ENCODE measurements at regions not wholly inside any gene's neighbourhood (a gene's known extent, or its start where the extent isn't known, plus 50 kb on each side); places are given as distances from the start of the nearest gene placed in this dataset.

DNA sequence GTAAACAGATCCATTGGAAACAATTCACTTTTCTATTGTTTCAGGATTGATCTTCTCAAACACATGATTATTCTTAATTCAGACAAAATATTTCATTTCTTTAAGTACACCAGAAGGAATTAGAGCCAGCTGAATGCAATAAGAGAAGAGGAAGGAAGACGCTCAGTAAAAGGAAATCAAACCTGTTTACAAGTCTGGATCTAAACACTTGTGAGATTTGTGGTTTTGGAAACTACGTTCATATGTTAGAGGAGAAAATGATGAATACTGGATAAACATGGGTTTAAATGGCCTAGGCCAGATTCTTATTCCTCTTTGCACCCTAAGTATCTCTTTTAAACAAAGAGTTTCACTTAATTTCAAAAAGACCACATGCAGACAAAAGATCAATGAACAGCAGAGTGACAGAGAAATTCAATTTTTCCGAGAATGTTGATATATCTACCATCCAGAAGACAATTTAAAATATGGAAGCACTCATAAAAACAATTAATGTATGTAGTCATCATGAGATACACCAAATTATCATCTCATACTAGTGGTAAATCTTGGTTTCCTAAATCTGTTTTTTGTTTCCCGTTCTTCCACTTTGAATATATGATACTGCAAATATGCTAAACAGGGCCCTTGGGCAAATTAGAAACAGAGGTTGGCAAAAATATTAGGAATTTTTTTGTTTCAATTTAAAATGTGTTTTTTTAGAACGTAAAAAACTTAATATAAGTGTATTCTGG is 703.5 kb upstream of the CITED2 start:
- peak in 1 of 2 donors; percentile 44 for DNase-seq (ENCODE audit: low read depth in 2 of 2)

GRCh38 chr6:140076105-140076504 is 701.7 kb upstream of the CITED2 start:
- no peak for DNase-seq (ENCODE audit: low read depth in 2 of 2)

DNA sequence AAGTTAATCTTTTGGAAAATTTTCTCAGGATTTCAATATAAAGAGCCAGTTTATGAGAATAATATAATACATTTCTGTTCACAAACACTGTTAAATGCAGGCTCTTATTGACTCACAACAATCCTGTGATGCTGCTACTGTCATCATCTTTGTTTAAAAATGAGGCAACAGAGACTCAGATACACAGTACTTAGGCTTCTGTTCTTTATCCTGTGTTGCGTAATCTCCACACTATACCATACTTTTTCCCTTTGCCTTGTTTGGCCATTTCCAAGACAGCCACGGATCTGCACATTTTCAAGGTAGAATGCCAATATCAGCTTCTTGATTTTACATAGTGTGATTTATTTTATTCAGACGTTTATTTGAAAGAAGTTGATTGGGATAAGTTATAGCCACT is 699.0 kb upstream of the CITED2 start:
- DNase-seq (ENCODE audit: low read depth in 2 of 2): peak in 1 of 2 donors; percentile 25

DNA sequence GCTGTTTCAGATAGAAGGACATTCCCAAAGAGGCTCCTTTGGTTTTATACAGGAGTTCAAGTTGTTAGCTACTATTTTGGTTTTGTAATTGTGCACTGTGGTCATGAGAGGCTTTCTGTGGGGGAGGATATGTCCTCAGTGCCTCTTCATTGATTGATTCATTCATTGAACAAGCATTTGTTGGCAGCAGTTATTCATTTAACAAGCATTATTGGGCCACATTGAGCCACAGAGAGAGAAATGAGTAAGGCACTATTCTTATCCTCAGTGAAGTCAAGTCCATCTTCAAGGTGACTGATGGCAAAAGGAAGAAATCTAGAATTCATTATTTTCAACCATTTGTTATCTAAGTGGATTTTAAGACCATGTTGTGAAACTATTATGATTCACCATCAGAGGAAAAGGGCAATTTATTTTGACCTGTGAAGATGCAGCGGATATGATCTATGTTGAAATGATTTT is 697.2 kb upstream of the CITED2 start:
- peak in 1 of 2 donors; percentile 88 for DNase-seq (ENCODE audit: low read depth in 2 of 2)

DNA sequence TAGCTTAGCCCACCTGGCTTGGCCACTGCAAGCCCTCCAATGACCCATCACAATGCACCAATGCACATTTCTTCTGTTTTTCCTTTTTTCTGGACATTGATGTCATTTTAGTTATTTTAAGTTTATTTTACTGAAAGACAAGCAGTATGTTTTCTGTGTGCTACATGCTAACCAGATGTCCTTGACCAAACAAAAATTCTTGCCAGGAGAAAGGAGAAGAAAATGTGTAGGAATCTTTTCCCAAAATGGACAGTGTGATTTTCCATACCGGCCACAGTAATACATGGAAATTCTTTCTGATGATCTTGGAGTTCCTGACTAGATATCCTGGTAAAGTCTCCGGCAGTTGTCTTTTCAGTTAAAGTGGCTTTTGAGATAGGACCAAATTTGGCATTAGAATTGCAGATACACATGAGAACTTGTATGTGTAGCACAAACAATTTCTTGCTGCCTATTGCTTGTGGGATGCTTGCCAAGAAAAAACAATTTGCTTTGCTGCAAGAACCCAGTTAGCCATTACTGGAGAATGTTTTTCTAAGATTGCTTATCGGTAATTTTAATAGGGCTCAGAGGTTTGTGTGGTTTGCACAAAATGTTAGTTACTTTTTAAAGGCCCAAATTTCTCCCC is 696.5 kb upstream of the CITED2 start:
- peak in 1 of 2 donors; percentile 73 for DNase-seq (ENCODE audit: low read depth in 2 of 2)

- no peak for DNase-seq (ENCODE audit: low read depth in 2 of 2)
Observed at GRCh38 chr6:140069576-140069975, 695.1 kb upstream of the CITED2 start.

DNA sequence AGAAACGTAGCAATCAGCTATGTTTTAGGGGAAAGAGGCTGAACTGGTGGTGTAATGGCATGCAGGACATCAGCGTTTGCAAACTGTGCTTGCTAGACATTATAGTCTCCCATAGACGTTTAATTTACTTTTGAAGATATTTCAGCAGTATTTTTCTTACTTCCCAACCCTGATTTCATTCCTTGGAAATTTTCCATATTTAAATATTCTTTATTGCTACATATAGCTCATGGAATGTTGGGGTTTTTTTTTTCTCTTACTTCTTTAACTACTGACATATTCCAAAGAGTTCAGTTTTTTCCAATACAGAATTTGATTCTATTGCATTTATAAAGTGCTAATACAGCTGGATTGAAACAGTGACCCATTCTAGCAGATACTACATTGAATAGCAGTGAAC is 694.4 kb upstream of the CITED2 start:
- DNase-seq (ENCODE audit: low read depth in 2 of 2): no peak

- no peak for DNase-seq (ENCODE audit: low read depth in 2 of 2)
Observed at GRCh38 chr6:140064366-140064765, 689.9 kb upstream of the CITED2 start.

DNA sequence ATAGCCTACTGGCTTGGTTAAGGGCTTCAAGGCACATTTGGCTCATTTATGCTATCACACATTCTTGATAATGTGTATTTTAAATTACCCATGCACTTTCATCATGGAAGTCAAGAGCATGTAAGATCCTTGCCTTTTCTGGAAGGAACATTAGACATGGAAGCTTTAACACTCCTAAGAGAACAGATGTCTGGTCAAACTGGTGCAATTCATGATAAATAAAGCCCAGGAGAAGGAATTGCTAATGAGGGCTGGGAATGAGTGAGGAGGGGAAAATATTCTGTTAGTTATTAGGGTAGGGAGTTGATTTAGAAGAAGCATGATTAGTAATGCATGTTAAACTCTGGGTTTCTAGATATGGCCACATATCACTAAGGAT is 688.6 kb upstream of the CITED2 start:
- no peak for DNase-seq (ENCODE audit: low read depth in 2 of 2)

GRCh38 chr6:140062043-140063020 is 687.9 kb upstream of the CITED2 start:
- peak in 1 of 2 donors; percentile 83 for DNase-seq (ENCODE audit: low read depth in 2 of 2)

DNA sequence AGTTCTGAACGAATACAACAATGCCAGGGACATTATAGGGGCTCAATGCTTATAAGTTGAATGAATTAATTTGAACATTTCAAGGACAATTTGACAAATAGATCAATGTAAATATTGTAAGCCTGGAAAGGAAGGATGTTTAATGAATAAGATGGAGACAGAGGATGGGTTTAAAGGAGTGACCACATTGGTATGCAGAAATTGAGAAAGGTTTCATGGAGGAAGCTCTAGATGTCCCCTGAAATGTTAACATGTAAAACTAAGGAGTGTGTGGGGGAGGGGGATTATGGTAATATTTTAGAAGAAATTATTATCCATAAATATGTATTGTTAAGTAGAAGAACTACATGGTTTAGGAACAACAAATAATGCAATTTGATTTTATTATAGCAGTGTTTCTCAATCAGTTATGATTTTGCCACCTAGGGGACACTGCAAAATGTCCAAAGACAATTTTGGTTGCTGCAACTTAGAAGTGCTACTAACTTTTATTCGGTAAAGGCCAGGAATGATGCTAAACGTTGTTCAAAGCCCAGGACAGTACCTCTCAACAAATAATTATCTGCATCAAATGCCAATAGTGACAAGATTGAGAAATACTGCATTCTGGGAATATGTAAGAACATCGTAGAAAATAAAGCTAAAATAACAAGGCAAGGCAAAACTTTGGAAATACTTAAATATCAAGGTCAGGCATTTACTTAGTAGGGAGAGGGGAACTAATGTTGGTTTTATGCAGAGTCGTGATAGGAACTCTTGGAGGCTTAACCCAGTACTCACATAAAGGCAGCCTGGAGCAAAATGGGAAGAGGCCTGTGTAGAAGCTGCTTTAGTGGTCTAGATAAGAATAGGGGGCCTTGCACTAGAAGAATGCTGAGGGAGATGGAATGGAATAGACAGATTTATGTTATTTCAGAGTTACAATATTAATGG is 686.9 kb upstream of the CITED2 start:
- DNase-seq (ENCODE audit: low read depth in 2 of 2): no peak

DNA sequence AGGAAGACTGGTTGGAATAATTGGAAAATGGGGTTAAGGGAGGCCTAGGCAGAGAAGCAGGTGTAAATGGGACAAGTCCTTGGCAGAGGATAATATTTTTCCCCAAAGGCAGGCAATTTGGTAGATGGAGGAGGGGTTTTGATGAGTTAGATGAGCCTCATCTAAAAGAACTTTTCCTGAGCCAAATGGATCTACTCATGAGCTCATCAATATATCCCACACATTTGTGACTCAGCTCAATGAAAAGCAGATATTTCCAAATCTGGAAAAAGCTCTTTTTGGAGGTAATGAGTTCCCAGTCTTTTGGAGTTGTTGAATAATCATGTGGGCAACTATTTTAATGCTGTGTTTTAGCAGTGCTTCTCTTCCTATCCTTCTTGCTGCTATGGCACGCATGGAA is 685.5 kb upstream of the CITED2 start:
- DNase-seq (ENCODE audit: low read depth in 2 of 2): no peak

DNA sequence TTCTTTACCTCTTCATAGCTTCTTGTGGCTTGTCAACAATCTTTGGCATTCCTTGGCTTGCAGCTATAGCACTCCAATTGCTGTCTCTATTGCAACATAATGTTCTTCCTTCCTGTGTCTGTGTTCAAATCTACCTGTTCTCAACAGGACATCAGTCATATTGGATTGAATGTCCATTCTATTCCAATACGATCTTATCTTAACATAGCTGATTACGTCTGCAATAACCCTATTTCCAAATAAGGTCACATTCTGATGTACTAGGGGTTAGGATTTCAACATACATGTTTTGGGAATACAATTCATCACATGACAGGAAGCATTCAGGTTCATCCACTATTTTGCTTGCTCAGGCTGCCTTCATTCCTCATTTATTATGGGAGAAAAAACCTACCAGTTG is 684.4 kb upstream of the CITED2 start:
- DNase-seq (ENCODE audit: low read depth in 2 of 2): no peak

DNA sequence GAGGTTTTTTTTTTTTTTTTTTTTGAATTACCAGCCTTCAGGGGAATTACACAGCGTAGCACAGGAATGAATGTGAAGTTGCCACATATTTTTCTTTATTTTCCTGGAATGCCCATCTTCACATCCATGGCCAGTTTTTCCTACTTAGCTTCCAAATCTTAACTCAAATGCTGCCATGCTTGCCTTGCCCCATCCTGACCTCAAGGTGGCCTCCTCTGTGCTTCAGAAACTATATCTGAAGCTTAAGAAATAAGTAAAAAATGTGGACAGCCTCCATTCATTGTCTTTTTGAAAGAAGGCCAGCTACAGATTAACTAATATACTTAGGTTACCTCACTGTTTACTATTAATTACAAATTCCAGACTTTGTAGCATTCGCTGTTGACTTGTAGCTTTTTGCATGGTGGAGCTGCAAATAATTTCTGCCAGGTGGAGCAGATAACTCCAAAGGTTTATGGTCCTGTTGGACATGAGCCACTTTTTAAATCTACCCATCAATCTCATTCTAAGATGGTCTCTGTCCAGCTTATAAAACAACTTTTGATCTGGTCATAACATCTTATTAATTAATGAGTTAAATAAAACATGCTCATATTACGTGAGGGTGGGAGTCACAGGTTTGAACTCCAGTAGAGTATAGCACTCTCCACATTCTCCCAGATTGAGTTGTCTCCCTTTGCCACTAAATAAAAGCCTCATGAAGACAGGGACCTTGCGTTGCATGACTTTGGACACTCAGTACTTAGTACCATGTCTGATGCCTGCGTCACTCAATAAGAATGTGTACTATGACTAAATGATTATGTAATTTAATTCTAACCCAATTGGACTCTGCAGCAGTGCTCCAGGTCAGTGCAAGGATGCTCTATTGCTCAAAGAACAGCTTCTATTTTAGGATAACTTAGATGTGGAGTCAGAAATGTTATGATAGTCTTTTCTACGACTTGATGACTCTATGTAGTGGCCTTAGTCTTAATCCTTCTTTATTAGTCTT is 678.6 kb upstream of the CITED2 start:
- peak in 1 of 2 donors; percentile 46 for DNase-seq (ENCODE audit: low read depth in 2 of 2)

GRCh38 chr6:140051521-140052512 is 677.4 kb upstream of the CITED2 start:
- peak; percentile 48 to 93 for DNase-seq (ENCODE audit: low read depth in 2 of 2)

- peak in 1 of 2 donors; percentile 43 for DNase-seq (ENCODE audit: low read depth in 2 of 2)
Observed at GRCh38 chr6:140050101-140050995, 675.9 kb upstream of the CITED2 start.

DNA sequence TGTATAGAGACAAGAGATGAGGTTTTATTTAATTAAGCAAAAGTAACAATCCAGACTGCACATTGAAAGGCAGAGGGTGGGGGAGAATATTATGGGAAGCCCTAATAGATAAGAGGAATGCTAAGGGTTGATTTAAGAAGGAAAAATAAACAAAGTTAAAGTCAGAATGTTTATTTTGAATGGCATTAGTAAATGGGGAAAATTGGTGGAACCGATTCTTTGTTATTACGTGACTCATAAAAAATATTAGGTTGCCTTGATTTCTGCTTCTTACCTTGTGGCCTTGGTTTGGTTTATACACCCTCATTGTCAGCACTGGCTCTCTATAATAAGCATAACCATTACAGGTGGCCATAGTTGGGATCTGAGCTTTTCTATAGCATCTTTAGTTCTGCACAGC is 674.8 kb upstream of the CITED2 start:
- DNase-seq (ENCODE audit: low read depth in 2 of 2): no peak

Measured in lung microvascular endothelial cell (primary cell).